GM23338 (cell line): ENCODE measurements at regions not wholly inside any gene's neighbourhood (a gene's known extent, or its start where the extent isn't known, plus 50 kb on each side); places are given as distances from the start of the nearest gene placed in this dataset.

Experiments used
- ATAC-seq: fragments of 200-7000 bp; cut with Tn5 transposase; 3 replicates; pipeline ENCODE4 v1.9.1; 2020
- DNase-seq: peaks from one replicate; pipeline ENCODE4 v3.0.0-alpha.2; 2015; ENCODE audit warnings: low spot score
- H2AFZ ChIP-seq: fragments of 200-600 bp; sonication (generic); 2 replicates; pipeline ENCODE4 v1.8.0; 2016; ENCODE audit warnings: antibody characterized with exemption, mild to moderate bottlenecking, moderate library complexity
- H3F3A ChIP-seq: fragments of 200-600 bp; sonication (generic); replicated peaks from 2 replicates; pipeline ENCODE4 v1.8.0; 2017; ENCODE audit warnings: antibody characterized with exemption, mixed run types, low read depth
- H3K27ac ChIP-seq: fragments of 200-600 bp; sonication (generic); 2 replicates; pipeline ENCODE4 v1.6.1; 2016; ENCODE audit warnings: low read depth
- H3K27me3 ChIP-seq: fragments of 200-600 bp; sonication (generic); 2 replicates; pipeline ENCODE4 v1.8.0; 2016; ENCODE audit warnings: mild to moderate bottlenecking, mixed run types, moderate library complexity; ENCODE audit not compliant: insufficient read depth
- H3K36me3 ChIP-seq: fragments of 200-600 bp; sonication (generic); 2 replicates; pipeline ENCODE4 v1.8.0; 2016; ENCODE audit warnings: mild to moderate bottlenecking; ENCODE audit not compliant: insufficient read depth
- H3K4me1 ChIP-seq: fragments of 200-600 bp; sonication (generic); 2 replicates; pipeline ENCODE4 v1.8.0; 2016; ENCODE audit warnings: mild to moderate bottlenecking, moderate library complexity; ENCODE audit not compliant: insufficient read depth
- H3K4me2 ChIP-seq: fragments of 200-600 bp; sonication (generic); 2 replicates; pipeline ENCODE4 v1.7.1; 2017; ENCODE audit warnings: mixed run types
- H3K4me3 ChIP-seq: fragments of 200-600 bp; sonication (generic); 2 replicates; pipeline ENCODE4 v1.6.1; 2016; ENCODE audit warnings: mixed run types
- H3K79me2 ChIP-seq: fragments of 200-600 bp; sonication (generic); replicated peaks from 2 replicates; pipeline ENCODE4 v1.8.0; 2017; ENCODE audit warnings: mild to moderate bottlenecking; ENCODE audit not compliant: insufficient read depth
- H3K9me2 ChIP-seq: fragments of 200-600 bp; sonication (generic); 2 replicates; pipeline ENCODE4 v1.8.0; 2017; ENCODE audit not compliant: insufficient read depth
- H4K20me1 ChIP-seq: fragments of 200-600 bp; sonication (generic); replicated peaks from 2 replicates; pipeline ENCODE4 v1.8.0; 2017; ENCODE audit warnings: mild to moderate bottlenecking; ENCODE audit not compliant: insufficient read depth
- H3K27ac Mint-ChIP-seq: 2 replicates; pipeline ENCODE4 v1.8.0; 2020; ENCODE audit warnings: inconsistent platforms, mild to moderate bottlenecking, moderate library complexity, mixed read lengths
- H3K27me3 Mint-ChIP-seq: 3 replicates; pipeline ENCODE4 v1.8.0; 2022; ENCODE audit warnings: low read depth, mild to moderate bottlenecking, moderate library complexity, mixed read lengths, inconsistent platforms; ENCODE audit not compliant: insufficient read depth, poor library complexity
- H3K36me3 Mint-ChIP-seq: 3 replicates; pipeline ENCODE4 v1.8.0; 2021; ENCODE audit warnings: low read depth, mild to moderate bottlenecking, inconsistent platforms, moderate library complexity, mixed read lengths
- H3K4me1 Mint-ChIP-seq: 3 replicates; pipeline ENCODE4 v1.8.0; 2020; ENCODE audit warnings: mild to moderate bottlenecking, inconsistent platforms, mixed read lengths
- H3K4me3 Mint-ChIP-seq: 3 replicates; pipeline ENCODE4 v1.8.0; 2021; ENCODE audit warnings: moderate library complexity, mild to moderate bottlenecking, inconsistent platforms, mixed read lengths
- H3K9me3 Mint-ChIP-seq: 3 replicates; pipeline ENCODE4 v1.8.0; 2020; ENCODE audit warnings: moderate library complexity, mild to moderate bottlenecking, inconsistent platforms, mixed read lengths
- CREB1 ChIP-seq: fragments of 250-450 bp; sonication (Bioruptor Pico); IDR thresholded peaks from 2 replicates; pipeline ENCODE4 v1.5.0; 2020; ENCODE audit warnings: low read depth, mild to moderate bottlenecking, moderate library complexity
- CTCF ChIP-seq, 2 experiments: fragments of 200-600 bp in 1 of 2; sonication (generic) in 1 of 2; conservative IDR thresholded peaks; 2 replicates each; pipeline versions ENCODE4 v1.5.1 to v1.6.1; 2016 to 2017; ENCODE audit warnings: antibody characterized with exemption in 2 of 2, low read depth in 2 of 2, mild to moderate bottlenecking in 2 of 2, moderate library complexity in 1 of 2
- EZH2phosphoT487 ChIP-seq: fragments of 200-600 bp; sonication (generic); IDR thresholded peaks from one replicate; pipeline ENCODE4 v1.8.1; 2018; ENCODE audit warnings: antibody characterized with exemption; ENCODE audit not compliant: unreplicated experiment
- NANOG ChIP-seq: IDR thresholded peaks from 2 replicates; pipeline ENCODE4 v1.6.1; 2016; ENCODE audit warnings: antibody characterized with exemption, borderline replicate concordance
- POLR2AphosphoS5 ChIP-seq: IDR thresholded peaks from 2 replicates; pipeline ENCODE4 v1.6.1; 2016; ENCODE audit warnings: antibody characterized with exemption, low read depth
- REST ChIP-seq: IDR thresholded peaks from one replicate; pipeline ENCODE4 v1.6.1; 2018; ENCODE audit warnings: antibody characterized with exemption; ENCODE audit not compliant: unreplicated experiment
- ZNF331 ChIP-seq: fragments of 250-450 bp; sonication (Bioruptor Pico); IDR thresholded peaks from 2 replicates; pipeline ENCODE4 v1.5.0; 2020; ENCODE audit warnings: low read depth, mild to moderate bottlenecking, moderate library complexity
- ZNF462 ChIP-seq: fragments of 250-450 bp; sonication (Bioruptor Pico); IDR thresholded peaks from 2 replicates; pipeline ENCODE4 v1.5.0; 2020; ENCODE audit warnings: mild to moderate bottlenecking, moderate library complexity

GRCh38 chr1:168833362-168833761, 104.4 kb upstream of the DPT start:
- ATAC-seq (no peak), DNase-seq (no peak)
- peaks cover 13% of the 10 kb centered on the region; the same call in 1 of the 2 replicates for H3K9me2 ChIP-seq
- peak overlapping the region; percentile 94 for H2AFZ ChIP-seq
- H3K27me3 Mint-ChIP-seq: no peaks in the 10 kb centered on the region
- H3K36me3 ChIP-seq: no peaks in the 10 kb centered on the region
- H3K27ac Mint-ChIP-seq: no peak overlapping the region; the same call in 1 of the 2 replicates
- H3K4me1 Mint-ChIP-seq: peaks cover 31% of the 10 kb centered on the region
- no peak for TF ChIP-seq CREB1 (CRISPR knock-in tag)
- no peak for TF ChIP-seq ZNF331
- TF ChIP-seq CTCF (conservative IDR thresholded peaks at IDR 0.05; ENCODE audit: low read depth in 2 of 2): no peak
- no peak for TF ChIP-seq POLR2AphosphoS5
- no peak for TF ChIP-seq ZNF462 (CRISPR knock-in tag)
- TF ChIP-seq REST: no peak
- no peak for TF ChIP-seq NANOG
- TF ChIP-seq EZH2phosphoT487: no peak
- no peaks in the 10 kb centered on the region for H3K79me2 ChIP-seq
- H3K27me3 ChIP-seq: no peaks in the 10 kb centered on the region
- no peak overlapping the region for H3K4me3 ChIP-seq
- H3K36me3 Mint-ChIP-seq: 0 out of 3 replicates have a peak, but pooled peaks cover 3% of the 10 kb centered on the region
- peaks cover 20% of the 10 kb centered on the region for H3K9me3 Mint-ChIP-seq
- H3K4me1 ChIP-seq: peaks cover 11% of the 10 kb centered on the region; the same call in 1 of the 2 replicates
- no peaks in the 10 kb centered on the region for H4K20me1 ChIP-seq
- no peaks in the 10 kb centered on the region for H3F3A ChIP-seq
- H3K27ac ChIP-seq: no peak overlapping the region
- no peak overlapping the region for H3K4me2 ChIP-seq
- H3K4me3 Mint-ChIP-seq: no peak overlapping the region
